ENCODE measurements at regions not wholly inside any gene's neighbourhood (a gene's known extent, or its start where the extent isn't known, plus 50 kb on each side); places are given as distances from the start of the nearest gene placed in this dataset.

DNA sequence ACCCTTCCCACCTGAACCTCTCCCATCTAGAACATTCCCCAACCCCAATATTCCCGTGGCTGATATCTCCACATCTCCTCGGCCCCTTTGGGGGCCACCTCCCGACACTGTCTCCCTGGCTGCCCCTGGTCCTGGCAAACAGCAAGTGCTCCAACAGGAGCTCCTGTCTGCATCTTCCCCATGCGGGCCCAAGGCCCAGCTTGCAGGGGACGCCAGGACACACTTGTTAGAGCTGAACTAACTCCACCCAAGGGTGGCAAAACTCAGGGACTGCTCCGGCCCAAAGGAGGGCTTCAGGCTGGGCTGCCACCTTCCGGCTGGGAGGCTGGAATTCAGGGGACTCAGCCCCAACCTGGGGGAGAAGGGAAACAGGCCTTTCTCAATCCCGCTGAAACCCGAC is 106.6 kb downstream of the NCOR2 start:
- H3K27me3 ChIP-seq, result no peaks in the 10 kb centered on the region
- peaks cover 0 to 4% (median 0%) of the 10 kb centered on the region in 4 donors for H3K9me3 ChIP-seq
- no peak for DNase-seq (ENCODE audit: extremely low spot score)
- H3K4me1 ChIP-seq, result peaks cover 26 to 71% (median 60%) of the 10 kb centered on the region in 4 donors
- WGBS, result 98% methylated on average over 5 of the region's 9 CpGs
- H3K27ac ChIP-seq (replicated peaks in 1 of 4), result peak overlapping the region in 1 of 4 donors; percentile 13
- H3K4me3 ChIP-seq, result no peak overlapping the region
- intact Hi-C loops (cut with DNase I), result no loop called here
- peaks cover 19 to 79% (median 61%) of the 10 kb centered on the region in 4 donors for H3K36me3 ChIP-seq
- TF ChIP-seq, protein P1, sequence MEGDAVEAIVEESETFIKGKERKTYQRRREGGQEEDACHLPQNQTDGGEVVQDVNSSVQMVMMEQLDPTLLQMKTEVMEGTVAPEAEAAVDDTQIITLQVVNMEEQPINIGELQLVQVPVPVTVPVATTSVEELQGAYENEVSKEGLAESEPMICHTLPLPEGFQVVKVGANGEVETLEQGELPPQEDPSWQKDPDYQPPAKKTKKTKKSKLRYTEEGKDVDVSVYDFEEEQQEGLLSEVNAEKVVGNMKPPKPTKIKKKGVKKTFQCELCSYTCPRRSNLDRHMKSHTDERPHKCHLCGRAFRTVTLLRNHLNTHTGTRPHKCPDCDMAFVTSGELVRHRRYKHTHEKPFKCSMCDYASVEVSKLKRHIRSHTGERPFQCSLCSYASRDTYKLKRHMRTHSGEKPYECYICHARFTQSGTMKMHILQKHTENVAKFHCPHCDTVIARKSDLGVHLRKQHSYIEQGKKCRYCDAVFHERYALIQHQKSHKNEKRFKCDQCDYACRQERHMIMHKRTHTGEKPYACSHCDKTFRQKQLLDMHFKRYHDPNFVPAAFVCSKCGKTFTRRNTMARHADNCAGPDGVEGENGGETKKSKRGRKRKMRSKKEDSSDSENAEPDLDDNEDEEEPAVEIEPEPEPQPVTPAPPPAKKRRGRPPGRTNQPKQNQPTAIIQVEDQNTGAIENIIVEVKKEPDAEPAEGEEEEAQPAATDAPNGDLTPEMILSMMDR (IDR thresholded peaks at IDR 0.05), result no peak
- TF ChIP-seq POLR2A (IDR thresholded peaks at IDR 0.05; ENCODE audit: low read depth) (no peak), EP300 (IDR thresholded peaks at IDR 0.05) (no peak), POLR2AphosphoS5 (IDR thresholded peaks at IDR 0.05) (no peak)

- Histone ChIP-seq H3K27ac (replicated peaks in 1 of 4) (peak overlapping the region in 3 of 4 donors; percentile 13 to 89 (median 20)), H3K36me3 (peaks cover 19 to 77% (median 57%) of the 10 kb centered on the region in 4 donors), H3K9me3 (peaks cover 0 to 4% (median 0%) of the 10 kb centered on the region in 4 donors), H3K4me1 (peaks cover 33 to 74% (median 65%) of the 10 kb centered on the region in 4 donors), H3K4me3 (no peak overlapping the region), H3K27me3 (no peaks in the 10 kb centered on the region)
- TF ChIP-seq POLR2A (IDR thresholded peaks at IDR 0.05; ENCODE audit: low read depth), result no peak
- no peak for TF ChIP-seq EP300 (IDR thresholded peaks at IDR 0.05)
- TF ChIP-seq, protein P1 (IDR thresholded peaks at IDR 0.05), result no peak
- TF ChIP-seq POLR2AphosphoS5 (IDR thresholded peaks at IDR 0.05), result no peak
- DNase-seq (ENCODE audit: extremely low spot score), result no peak
- intact Hi-C loops (cut with DNase I), result no loop called here
- WGBS, result 93% methylated on average over 8 of the region's 18 CpGs
Observed at GRCh38 chr12:124459852-124460645, 107.4 kb downstream of the NCOR2 start.

DNA sequence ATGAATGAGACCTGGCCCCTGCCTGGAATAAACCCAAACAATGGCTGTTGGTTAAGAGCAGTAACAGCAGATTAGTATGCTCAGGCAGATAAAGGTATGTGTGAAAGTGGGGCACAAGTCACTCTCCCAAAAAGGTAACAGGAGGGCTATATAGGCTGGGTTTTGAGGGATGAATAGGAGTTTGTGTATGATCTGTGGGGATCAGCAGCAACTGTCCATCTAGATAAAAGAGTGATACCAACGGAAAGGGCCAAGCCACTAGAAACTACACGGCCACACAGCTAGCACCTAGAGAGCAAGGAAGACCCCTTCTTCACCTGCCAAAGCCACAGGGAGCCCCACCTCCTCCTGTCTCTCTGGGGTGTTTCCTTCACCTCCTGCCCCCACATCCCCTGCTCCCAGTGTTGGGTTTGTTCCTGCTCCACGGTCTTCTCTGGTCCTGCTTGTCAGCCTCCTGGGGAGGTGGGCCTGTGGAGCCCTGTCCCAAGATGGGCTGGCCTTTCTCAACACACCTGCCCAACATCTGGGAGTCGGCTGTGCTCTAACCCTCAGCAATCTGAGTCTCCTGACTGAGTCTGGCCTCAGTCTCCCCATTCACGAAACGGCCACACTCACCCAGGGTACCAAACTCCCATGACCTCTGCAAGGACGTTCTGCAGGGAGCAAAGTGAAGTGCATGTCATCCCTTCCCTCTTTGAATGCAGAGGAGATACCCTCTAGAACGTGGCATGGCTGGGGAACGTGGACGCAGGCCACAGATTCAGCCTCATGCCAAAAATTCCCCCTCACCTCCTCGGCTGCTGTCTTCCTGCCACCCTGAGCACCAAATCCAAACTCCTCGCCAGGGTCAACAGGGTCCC is 108.2 kb downstream of the NCOR2 start:
- 90% methylated on average over 5 of the region's 12 CpGs for WGBS
- H3K9me3 ChIP-seq, result no peaks in the 10 kb centered on the region
- H3K27ac ChIP-seq (replicated peaks in 1 of 4), result peak overlapping the region in 3 of 4 donors; percentile 89 to 91 (median 90)
- no peak overlapping the region for H3K4me3 ChIP-seq
- no peak for DNase-seq (ENCODE audit: extremely low spot score)
- H3K27me3 ChIP-seq, result no peaks in the 10 kb centered on the region
- peaks cover 15 to 69% (median 49%) of the 10 kb centered on the region in 4 donors for H3K36me3 ChIP-seq
- peaks cover 39 to 75% (median 69%) of the 10 kb centered on the region in 4 donors for H3K4me1 ChIP-seq
- TF ChIP-seq EP300 (IDR thresholded peaks at IDR 0.05) (no peak), POLR2A (IDR thresholded peaks at IDR 0.05; ENCODE audit: low read depth) (no peak), POLR2AphosphoS5 (IDR thresholded peaks at IDR 0.05) (no peak)
- TF ChIP-seq, protein P1 (IDR thresholded peaks at IDR 0.05), result no peak
- intact Hi-C loops (cut with DNase I), result no loop called here

- intact Hi-C loops (cut with DNase I), result no loop called here
- DNase-seq (ENCODE audit: extremely low spot score), result no peak
- TF ChIP-seq, protein P1 (IDR thresholded peaks at IDR 0.05), result no peak
- TF ChIP-seq EP300 (IDR thresholded peaks at IDR 0.05) (no peak), POLR2AphosphoS5 (IDR thresholded peaks at IDR 0.05) (no peak), POLR2A (IDR thresholded peaks at IDR 0.05; ENCODE audit: low read depth) (no peak)
- Histone ChIP-seq H3K4me3 (peak overlapping the region in 1 of 4 donors; percentile 45), H3K9me3 (no peaks in the 10 kb centered on the region), H3K36me3 (peaks cover 15 to 61% (median 44%) of the 10 kb centered on the region in 4 donors), H3K4me1 (peaks cover 47 to 75% (median 69%) of the 10 kb centered on the region in 4 donors), H3K27ac (replicated peaks in 1 of 4) (peak overlapping the region; percentile 87 to 91 (median 90)), H3K27me3 (no peaks in the 10 kb centered on the region)
- WGBS, result 92% methylated on average over 10 of the region's 20 CpGs
Observed at GRCh38 chr12:124458220-124458991, 109.0 kb downstream of the NCOR2 start.
